HFFc6 (cell line): ENCODE measurements at regions not wholly inside any gene's neighbourhood (a gene's known extent, or its start where the extent isn't known, plus 50 kb on each side); places are given as distances from the start of the nearest gene placed in this dataset.

ENCODE experiments used
- DNase-seq: peaks from one replicate; pipeline ENCODE4 v3.0.0-alpha.2; 2018
- H3K27ac Mint-ChIP-seq: 2 replicates; pipeline ENCODE4 v1.8.0; 2020; ENCODE audit warnings: mild to moderate bottlenecking, mixed read lengths
- H3K27me3 Mint-ChIP-seq: 2 replicates; pipeline ENCODE4 v1.8.0; 2021; ENCODE audit warnings: mild to moderate bottlenecking, moderate library complexity, mixed read lengths; ENCODE audit not compliant: insufficient read depth
- H3K36me3 Mint-ChIP-seq: 2 replicates; pipeline ENCODE4 v1.8.0; 2021; ENCODE audit warnings: low read depth, mixed read lengths
- H3K4me1 Mint-ChIP-seq: 2 replicates; pipeline ENCODE4 v1.8.0; 2020; ENCODE audit warnings: low read depth, mixed read lengths
- H3K4me3 Mint-ChIP-seq: 2 replicates; pipeline ENCODE4 v1.8.0; 2020; ENCODE audit warnings: mild to moderate bottlenecking, moderate library complexity, mixed read lengths
- H3K9me3 Mint-ChIP-seq: 2 replicates; pipeline ENCODE4 v1.8.0; 2020; ENCODE audit warnings: mild to moderate bottlenecking, mixed read lengths
- CTCF ChIP-seq: fragments of 200-600 bp; sonication (generic); IDR thresholded peaks from 2 replicates; pipeline ENCODE4 v1.5.0; 2021; ENCODE audit warnings: antibody characterized with exemption, mild to moderate bottlenecking

- no peaks in the 10 kb centered on the region; the same call in 1 of the 2 replicates for H3K27me3 Mint-ChIP-seq
- peak overlapping the region; percentile 64; the same call in 1 of the 2 replicates for H3K27ac Mint-ChIP-seq
- no peaks in the 10 kb centered on the region for H3K9me3 Mint-ChIP-seq
- peak; percentile 50 for DNase-seq
- H3K4me1 Mint-ChIP-seq = peaks cover 26% of the 10 kb centered on the region
- no peak for TF ChIP-seq CTCF
- H3K36me3 Mint-ChIP-seq = no peaks in the 10 kb centered on the region
- peak overlapping the region; percentile 42 for H3K4me3 Mint-ChIP-seq
These were observed 66.8 kb upstream of the TMEM164 start for GRCh38 chrX:109936114-109936513.

GRCh38 chrX:109936598-109936997, 66.3 kb upstream of the TMEM164 start:
- no peak for TF ChIP-seq CTCF
- H3K27ac Mint-ChIP-seq = peak overlapping the region; percentile 64; the same call in 1 of the 2 replicates

GRCh38 chrX:109939498-109939897, 63.4 kb upstream of the TMEM164 start:
- no peak for DNase-seq
- no peaks in the 10 kb centered on the region for H3K9me3 Mint-ChIP-seq
- no peaks in the 10 kb centered on the region for H3K27me3 Mint-ChIP-seq
- no peak overlapping the region for H3K4me3 Mint-ChIP-seq
- H3K4me1 Mint-ChIP-seq = peaks cover 16% of the 10 kb centered on the region
- H3K27ac Mint-ChIP-seq = no peak overlapping the region
- H3K36me3 Mint-ChIP-seq = no peaks in the 10 kb centered on the region
- no peak for TF ChIP-seq CTCF

More at GRCh38 chrX:109936598-109936997, 66.3 kb upstream of the TMEM164 start:
- Mint-ChIP-seq H3K9me3 (no peaks in the 10 kb centered on the region), H3K27me3 (no peaks in the 10 kb centered on the region; the same call in 1 of the 2 replicates), H3K4me1 (peaks cover 26% of the 10 kb centered on the region), H3K4me3 (peak overlapping the region; percentile 42), H3K36me3 (no peaks in the 10 kb centered on the region)
- peak; percentile 55 for DNase-seq

GRCh38 chrX:109940411-109940810, 62.5 kb upstream of the TMEM164 start:
- Mint-ChIP-seq H3K9me3 (no peaks in the 10 kb centered on the region), H3K4me3 (no peak overlapping the region), H3K27me3 (peaks cover 3% of the 10 kb centered on the region; the same call in 1 of the 2 replicates), H3K27ac (no peak overlapping the region), H3K36me3 (no peaks in the 10 kb centered on the region), H3K4me1 (peaks cover 14% of the 10 kb centered on the region)
- no peak for TF ChIP-seq CTCF
- DNase-seq = no peak

GRCh38 chrX:109943092-109943739, 59.7 kb upstream of the TMEM164 start:
- no peak overlapping the region for H3K4me3 Mint-ChIP-seq
- TF ChIP-seq CTCF = no peak
- no peak for DNase-seq
- H3K9me3 Mint-ChIP-seq = no peaks in the 10 kb centered on the region
- peaks cover 4% of the 10 kb centered on the region; the same call in 1 of the 2 replicates for H3K27me3 Mint-ChIP-seq
- no peaks in the 10 kb centered on the region for H3K36me3 Mint-ChIP-seq
- H3K27ac Mint-ChIP-seq = no peak overlapping the region
- H3K4me1 Mint-ChIP-seq = peaks cover 5% of the 10 kb centered on the region; the same call in 1 of the 2 replicates
